ENCODE measurements at regions not wholly inside any gene's neighbourhood (a gene's known extent, or its start where the extent isn't known, plus 50 kb on each side); places are given as distances from the start of the nearest gene placed in this dataset.

DNA sequence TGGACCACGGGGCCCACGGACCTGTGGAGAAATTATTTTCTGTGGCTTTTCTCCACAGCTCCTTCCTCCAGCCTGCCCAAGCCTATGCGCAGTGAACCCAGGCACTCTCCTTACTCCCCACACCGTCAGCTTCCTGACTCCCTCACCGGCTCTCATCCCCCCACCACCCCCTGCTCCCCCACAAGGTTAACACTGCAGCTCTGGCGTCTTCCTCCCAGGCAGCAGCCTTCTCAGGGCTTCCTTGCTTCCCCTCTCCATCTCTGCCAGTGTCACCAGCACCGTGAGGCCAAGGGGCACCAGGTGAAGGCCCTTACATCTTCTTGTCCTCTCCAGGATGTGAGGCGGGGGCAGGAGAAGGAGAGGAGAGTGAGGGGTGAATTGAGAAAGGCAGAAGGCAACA is 168.3 kb upstream of the TLE3 start:
- Mint-ChIP-seq H3K4me3 (no peak overlapping the region), H3K4me1 (ENCODE audit: low read depth) (peaks cover 68% of the 10 kb centered on the region), H3K27ac (no peak overlapping the region), H3K9me3 (no peaks in the 10 kb centered on the region), H3K27me3 (ENCODE audit: low read depth) (peaks cover 49% of the 10 kb centered on the region), H3K36me3 (ENCODE audit: insufficient read depth in 2 of 2) (peaks cover 0 to 2% of the 10 kb centered on the region in 2 donors)
- no peak for ATAC-seq (replicated peaks in 1 of 2)
- DNase-seq = no peak

DNA sequence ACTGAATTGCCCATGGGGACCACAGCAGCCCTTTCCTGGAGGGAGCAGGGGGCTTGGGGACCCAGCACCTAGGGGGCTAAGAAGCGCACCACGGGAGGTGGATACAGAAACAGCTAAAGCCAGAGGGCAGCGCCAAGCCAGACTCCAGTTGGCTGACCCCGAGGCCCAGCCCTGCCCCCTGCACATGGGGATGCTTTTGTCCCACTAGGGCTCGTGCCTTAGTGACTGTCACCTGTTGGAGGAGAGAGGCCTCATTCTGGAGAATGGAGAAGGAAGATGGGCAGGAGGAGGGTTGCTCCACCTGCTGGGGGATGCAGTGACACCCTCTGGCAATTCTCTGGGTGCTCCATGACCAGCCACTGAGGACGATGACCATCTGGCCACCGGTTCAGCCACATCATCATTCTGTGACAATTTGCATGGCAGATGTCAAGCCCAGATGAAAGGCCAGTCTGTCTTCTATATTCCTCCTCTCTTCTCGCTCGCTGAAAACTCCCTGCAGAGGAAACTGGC is 167.8 kb upstream of the TLE3 start:
- Mint-ChIP-seq H3K27ac (no peak overlapping the region), H3K4me1 (ENCODE audit: low read depth) (peaks cover 70% of the 10 kb centered on the region), H3K36me3 (ENCODE audit: insufficient read depth in 2 of 2) (peaks cover 0 to 2% of the 10 kb centered on the region in 2 donors), H3K27me3 (ENCODE audit: low read depth) (peaks cover 51% of the 10 kb centered on the region), H3K9me3 (no peaks in the 10 kb centered on the region), H3K4me3 (no peak overlapping the region)
- DNase-seq = no peak
- ATAC-seq (replicated peaks in 1 of 2) = no peak

DNA sequence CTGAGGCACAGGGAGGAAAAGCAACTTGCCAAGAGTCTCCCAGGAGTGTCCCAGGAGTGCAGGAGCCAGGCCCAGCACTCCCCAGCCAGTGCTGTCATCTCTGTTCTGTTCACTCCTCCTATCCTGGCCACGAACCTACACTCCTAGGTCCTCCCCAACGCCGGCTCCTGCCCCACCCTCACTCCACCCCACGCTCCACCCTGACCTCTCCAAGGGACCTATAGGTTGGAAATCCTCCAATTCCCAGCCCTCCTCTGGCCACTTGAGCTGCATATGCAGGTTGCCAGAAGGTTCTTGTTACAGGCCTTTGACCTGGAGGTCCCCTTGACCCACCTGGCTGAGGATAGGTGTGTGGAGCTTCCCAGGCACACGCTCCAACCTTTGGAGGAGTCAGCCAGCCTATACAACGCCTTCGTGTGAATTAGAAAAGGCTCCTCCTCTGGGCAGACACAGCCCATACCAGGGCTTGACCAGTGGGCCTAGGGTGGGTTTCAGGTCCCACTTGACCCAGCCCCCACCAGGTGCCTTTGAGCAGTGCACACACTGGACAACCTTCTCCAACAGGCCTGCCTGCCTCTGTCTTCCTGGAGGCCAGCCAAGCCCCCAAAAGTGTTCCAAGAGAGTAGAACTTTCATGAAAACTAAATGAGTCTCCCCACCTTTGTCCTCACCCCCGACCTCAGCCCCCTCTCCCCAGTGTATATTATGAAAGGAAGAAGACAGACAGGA is 167.2 kb upstream of the TLE3 start:
- no peak for ATAC-seq (replicated peaks in 1 of 2)
- H3K27me3 Mint-ChIP-seq (ENCODE audit: low read depth) = peaks cover 50% of the 10 kb centered on the region
- DNase-seq = no peak
- H3K4me3 Mint-ChIP-seq = no peak overlapping the region
- H3K27ac Mint-ChIP-seq = no peak overlapping the region
- peaks cover 72% of the 10 kb centered on the region for H3K4me1 Mint-ChIP-seq (ENCODE audit: low read depth)
- peaks cover 0 to 2% of the 10 kb centered on the region in 2 donors for H3K36me3 Mint-ChIP-seq (ENCODE audit: insufficient read depth in 2 of 2)
- H3K9me3 Mint-ChIP-seq = no peaks in the 10 kb centered on the region

DNA sequence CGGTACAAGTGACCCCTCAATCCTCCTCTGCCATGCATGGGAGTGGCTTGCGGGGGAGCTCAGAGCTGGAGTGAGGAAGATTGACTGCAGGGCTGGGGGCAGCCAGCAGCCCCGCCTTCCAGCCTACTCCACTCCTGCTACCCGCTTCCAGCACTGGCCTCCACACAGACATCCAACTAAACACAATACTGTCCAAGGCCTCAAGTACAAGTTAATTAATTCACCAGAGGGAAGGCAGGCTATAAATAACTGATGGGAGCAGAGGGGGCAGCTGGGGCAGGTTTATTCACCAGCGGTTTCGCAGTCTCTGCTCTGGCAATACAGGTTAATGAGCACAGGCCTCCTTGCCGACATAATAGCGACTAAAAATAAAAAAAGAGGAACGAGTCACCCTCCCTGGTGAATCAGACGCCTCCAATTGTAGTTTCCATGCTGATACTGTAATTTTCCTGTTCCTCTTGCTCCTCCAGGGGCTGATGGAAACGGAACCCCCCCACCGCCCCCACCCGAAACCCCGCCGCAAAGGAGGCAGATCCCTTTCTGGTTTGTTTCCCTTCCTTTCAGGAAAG is 166.4 kb upstream of the TLE3 start:
- peaks cover 73% of the 10 kb centered on the region for H3K4me1 Mint-ChIP-seq (ENCODE audit: low read depth)
- peaks cover 44% of the 10 kb centered on the region for H3K27me3 Mint-ChIP-seq (ENCODE audit: low read depth)
- DNase-seq (no peak), ATAC-seq (replicated peaks in 1 of 2) (no peak)
- peaks cover 0 to 2% of the 10 kb centered on the region in 2 donors for H3K36me3 Mint-ChIP-seq (ENCODE audit: insufficient read depth in 2 of 2)
- no peaks in the 10 kb centered on the region for H3K9me3 Mint-ChIP-seq
- H3K27ac Mint-ChIP-seq = no peak overlapping the region
- H3K4me3 Mint-ChIP-seq = no peak overlapping the region

DNA sequence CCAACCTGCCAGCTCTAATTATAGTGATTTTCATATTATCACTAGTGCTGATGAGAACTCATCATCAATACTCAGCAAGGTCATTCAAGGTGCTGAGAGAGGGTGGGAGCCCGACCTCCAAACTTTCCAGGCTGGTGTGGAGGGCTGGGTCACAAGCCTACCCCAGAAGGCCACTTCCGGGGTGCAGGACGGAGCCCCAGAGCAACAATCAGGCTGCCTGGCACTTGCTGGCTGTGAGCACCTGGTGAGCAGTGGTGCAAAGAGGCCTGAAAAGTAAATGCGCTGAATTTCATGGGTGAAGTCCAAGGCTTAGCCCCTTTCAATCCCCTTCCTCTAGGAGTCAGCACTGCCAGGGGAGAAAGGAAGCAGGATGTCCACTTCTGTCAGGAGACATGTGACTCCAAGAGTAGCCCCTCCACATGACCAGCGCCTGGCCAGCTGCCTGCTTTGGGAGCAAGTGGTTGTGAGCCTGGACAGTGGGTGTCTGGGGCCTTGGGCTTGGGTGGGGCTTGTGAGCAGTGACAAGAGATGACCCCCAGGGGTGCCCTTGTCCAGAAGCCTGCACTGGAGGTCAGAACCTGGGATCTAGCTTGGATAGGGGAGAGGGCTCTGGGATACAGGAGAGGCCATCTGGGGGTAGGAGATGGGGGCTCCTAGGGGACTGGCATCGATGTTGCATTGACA is 165.0 kb upstream of the TLE3 start:
- H3K4me3 Mint-ChIP-seq = no peak overlapping the region
- DNase-seq = no peak
- H3K27me3 Mint-ChIP-seq (ENCODE audit: low read depth) = peaks cover 33% of the 10 kb centered on the region
- no peaks in the 10 kb centered on the region for H3K9me3 Mint-ChIP-seq
- peaks cover 73% of the 10 kb centered on the region for H3K4me1 Mint-ChIP-seq (ENCODE audit: low read depth)
- ATAC-seq (replicated peaks in 1 of 2) = no peak
- H3K27ac Mint-ChIP-seq = no peak overlapping the region
- no peaks in the 10 kb centered on the region for H3K36me3 Mint-ChIP-seq (ENCODE audit: insufficient read depth in 2 of 2)

DNA sequence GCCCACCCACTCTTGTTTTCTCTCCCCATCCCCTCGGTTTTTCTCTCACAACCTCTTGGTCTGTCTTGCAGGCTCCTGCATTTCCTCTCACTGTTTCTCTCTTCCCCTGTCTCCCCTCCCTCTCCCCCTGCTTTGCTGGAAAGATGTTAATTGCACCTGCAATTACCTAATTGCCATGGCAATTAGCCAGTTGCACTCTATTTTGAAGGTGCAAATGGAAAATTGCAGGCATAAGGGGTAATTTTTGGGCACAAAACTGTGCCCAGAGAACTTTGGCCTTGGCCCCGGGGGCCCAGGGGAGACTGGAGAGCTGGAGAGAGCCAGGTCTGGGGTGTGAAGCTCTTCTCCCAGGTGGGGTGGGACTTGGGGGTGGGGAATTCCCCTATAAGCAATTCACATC is 164.5 kb upstream of the TLE3 start:
- DNase-seq (no peak), ATAC-seq (replicated peaks in 1 of 2) (no peak)
- Mint-ChIP-seq H3K27me3 (ENCODE audit: low read depth) (peaks cover 27% of the 10 kb centered on the region), H3K27ac (no peak overlapping the region), H3K9me3 (no peaks in the 10 kb centered on the region), H3K4me1 (ENCODE audit: low read depth) (peaks cover 74% of the 10 kb centered on the region), H3K36me3 (ENCODE audit: insufficient read depth in 2 of 2) (no peaks in the 10 kb centered on the region), H3K4me3 (no peak overlapping the region)

DNA sequence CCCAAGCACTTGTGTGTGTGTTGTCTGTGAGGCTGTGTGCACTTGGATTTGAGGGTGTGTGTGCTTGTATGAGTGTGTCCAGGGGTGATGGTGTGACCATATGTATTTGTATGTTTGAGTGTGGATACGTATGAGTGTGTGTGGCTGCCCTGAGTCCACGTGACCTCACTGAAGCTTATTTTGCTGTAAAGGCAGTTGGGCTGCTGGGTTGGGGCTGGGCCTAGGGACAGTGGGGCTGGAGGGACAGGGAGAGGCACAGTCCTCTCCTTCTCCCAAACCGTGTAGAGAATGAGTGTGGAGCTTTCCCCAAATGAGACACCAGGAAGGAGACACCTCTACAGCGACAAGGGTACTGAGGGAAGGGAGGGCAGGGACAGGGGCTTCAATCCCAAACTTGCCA is 163.4 kb upstream of the TLE3 start:
- H3K27ac Mint-ChIP-seq = no peak overlapping the region
- H3K27me3 Mint-ChIP-seq (ENCODE audit: low read depth) = peaks cover 24% of the 10 kb centered on the region
- no peak overlapping the region for H3K4me3 Mint-ChIP-seq
- H3K4me1 Mint-ChIP-seq (ENCODE audit: low read depth) = peaks cover 64% of the 10 kb centered on the region
- no peak for DNase-seq
- H3K36me3 Mint-ChIP-seq (ENCODE audit: insufficient read depth in 2 of 2) = no peaks in the 10 kb centered on the region
- ATAC-seq (replicated peaks in 1 of 2) = no peak
- no peaks in the 10 kb centered on the region for H3K9me3 Mint-ChIP-seq

DNA sequence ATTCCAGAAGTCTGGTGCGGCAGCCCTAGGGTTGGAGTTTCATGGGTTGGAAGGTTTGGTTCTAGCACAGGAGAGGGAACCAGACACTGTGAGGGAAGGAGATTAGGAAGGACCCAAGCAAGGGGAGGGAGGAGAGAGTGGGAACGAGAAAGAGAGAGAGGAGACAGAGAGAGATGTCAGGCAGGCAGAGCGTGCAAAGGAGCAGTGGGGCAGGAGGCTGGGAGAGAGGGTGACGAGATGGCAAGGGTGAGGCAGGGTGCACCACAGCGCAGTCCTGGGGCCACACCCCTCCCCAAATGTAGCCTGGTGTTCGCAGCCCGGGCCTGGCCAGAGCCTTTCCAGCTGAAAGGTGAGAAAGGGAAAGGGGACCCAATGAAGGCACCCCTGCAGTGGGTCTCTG is 162.9 kb upstream of the TLE3 start:
- no peaks in the 10 kb centered on the region for H3K36me3 Mint-ChIP-seq (ENCODE audit: insufficient read depth in 2 of 2)
- peaks cover 59% of the 10 kb centered on the region for H3K4me1 Mint-ChIP-seq (ENCODE audit: low read depth)
- peaks cover 21% of the 10 kb centered on the region for H3K27me3 Mint-ChIP-seq (ENCODE audit: low read depth)
- no peak overlapping the region for H3K4me3 Mint-ChIP-seq
- no peak overlapping the region for H3K27ac Mint-ChIP-seq
- no peaks in the 10 kb centered on the region for H3K9me3 Mint-ChIP-seq
- ATAC-seq (replicated peaks in 1 of 2) (no peak), DNase-seq (no peak)

DNA sequence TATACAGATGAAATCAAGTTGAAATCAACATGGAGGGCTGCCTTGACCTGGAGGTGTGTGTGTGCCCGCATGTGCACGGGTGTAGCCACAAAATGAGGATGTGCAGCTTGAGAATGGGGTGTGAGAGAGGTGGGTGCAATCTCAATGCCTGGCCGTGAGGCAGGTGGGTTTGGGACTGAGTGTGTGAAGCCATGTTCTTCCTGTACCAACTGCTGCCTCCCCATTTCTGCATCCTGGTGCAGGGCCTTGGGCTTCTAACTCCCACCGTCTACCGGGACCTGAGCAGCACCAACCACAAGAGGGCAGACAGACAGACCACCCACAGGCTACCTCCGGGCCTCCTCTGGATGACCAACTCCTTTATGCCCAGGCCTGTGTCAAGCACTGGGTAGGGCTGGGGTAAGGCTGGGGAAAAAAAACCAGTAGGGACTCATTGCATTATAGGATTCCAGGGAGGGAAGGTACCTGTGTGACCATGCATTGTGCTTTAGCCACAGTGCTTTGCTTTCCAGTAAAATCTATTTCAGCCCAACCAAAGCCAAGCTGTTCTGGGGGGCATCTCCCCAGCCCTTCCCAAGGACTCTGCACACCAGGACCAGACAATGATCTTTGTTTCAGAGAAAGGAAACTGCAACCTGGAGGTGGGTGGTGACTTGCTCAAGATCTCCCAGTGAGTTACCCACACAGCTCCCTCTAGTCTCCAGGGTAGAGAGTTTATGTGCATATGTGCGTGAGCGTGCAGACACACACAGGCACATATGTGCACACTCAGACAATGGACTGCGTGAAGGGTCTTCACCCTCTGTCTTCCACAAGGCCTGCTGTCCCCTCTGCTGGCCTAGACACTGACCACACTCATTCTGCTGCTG is 162.2 kb upstream of the TLE3 start:
- peak overlapping the region; percentile 50 to 74 for H3K4me3 Mint-ChIP-seq
- H3K27ac Mint-ChIP-seq = no peak overlapping the region
- peaks cover 55% of the 10 kb centered on the region for H3K4me1 Mint-ChIP-seq (ENCODE audit: low read depth)
- DNase-seq = peak in 1 of 2 donors; percentile 25
- H3K27me3 Mint-ChIP-seq (ENCODE audit: low read depth) = peaks cover 16% of the 10 kb centered on the region
- peak; percentile 16 to 23 for ATAC-seq (replicated peaks in 1 of 2)
- H3K9me3 Mint-ChIP-seq = no peaks in the 10 kb centered on the region
- no peaks in the 10 kb centered on the region for H3K36me3 Mint-ChIP-seq (ENCODE audit: insufficient read depth in 2 of 2)

DNA sequence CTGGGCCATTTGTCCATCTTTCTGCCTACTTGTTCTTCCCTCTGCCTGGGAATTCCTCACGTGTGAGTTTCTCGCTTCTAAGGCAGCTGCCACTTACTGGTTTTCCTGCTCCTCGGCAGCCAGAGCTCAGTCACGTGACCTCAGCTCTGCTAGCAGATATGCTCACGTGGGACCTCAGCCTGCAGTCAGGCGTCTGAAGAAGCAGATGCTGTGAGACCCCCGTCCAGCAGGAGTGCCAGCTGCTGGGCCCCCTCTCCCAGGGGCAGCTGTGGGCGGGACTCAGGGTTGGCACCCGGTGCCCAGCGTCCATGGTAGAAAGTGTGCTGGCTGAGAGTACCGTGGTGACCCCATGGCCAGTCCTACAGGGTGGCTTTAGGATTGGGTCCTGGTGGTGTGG is 161.3 kb upstream of the TLE3 start:
- H3K4me3 Mint-ChIP-seq = peak overlapping the region; percentile 50 to 74
- no peak overlapping the region for H3K27ac Mint-ChIP-seq
- no peaks in the 10 kb centered on the region for H3K36me3 Mint-ChIP-seq (ENCODE audit: insufficient read depth in 2 of 2)
- ATAC-seq (replicated peaks in 1 of 2) (peak in 1 of 2 donors; percentile 6), DNase-seq (no peak)
- no peaks in the 10 kb centered on the region for H3K9me3 Mint-ChIP-seq
- H3K4me1 Mint-ChIP-seq (ENCODE audit: low read depth) = peaks cover 53% of the 10 kb centered on the region
- H3K27me3 Mint-ChIP-seq (ENCODE audit: low read depth) = peaks cover 16% of the 10 kb centered on the region

DNA sequence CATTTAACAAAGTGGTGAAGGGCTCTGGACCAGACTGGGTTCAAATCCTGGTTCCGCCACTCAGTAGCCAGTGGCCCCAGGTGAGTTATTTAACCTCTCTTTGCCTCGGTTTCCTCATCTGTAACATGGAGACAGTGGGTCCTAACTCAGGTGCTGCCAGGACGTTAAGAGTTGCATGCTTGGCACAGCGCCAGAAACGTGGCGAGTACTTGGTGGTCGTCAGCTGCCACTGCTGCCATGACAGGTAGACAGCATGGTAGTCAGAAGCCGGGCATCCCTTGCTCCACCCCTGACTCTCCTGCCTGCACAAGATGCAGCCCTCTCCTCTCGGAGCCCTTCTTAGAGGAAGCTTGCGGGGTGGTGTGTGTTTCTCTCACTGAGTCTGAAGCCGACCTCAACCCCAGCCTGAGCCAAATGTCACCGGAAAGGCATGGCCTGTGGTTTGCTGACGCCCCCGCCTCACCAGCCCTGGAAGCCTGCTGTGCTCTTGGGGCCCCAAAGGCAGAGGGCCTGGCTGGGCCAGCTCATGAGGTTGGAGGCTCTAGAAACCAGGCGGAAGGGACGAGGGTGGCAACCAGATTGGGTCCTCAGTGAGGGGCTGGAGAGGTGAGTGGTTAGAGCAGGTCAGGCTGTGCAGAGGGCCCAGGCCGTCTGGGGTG is 160.8 kb upstream of the TLE3 start:
- peaks cover 47% of the 10 kb centered on the region for H3K4me1 Mint-ChIP-seq (ENCODE audit: low read depth)
- H3K4me3 Mint-ChIP-seq = peak overlapping the region; percentile 50 to 74
- no peak overlapping the region for H3K27ac Mint-ChIP-seq
- DNase-seq (peak; percentile 87 to 90), ATAC-seq (replicated peaks in 1 of 2) (peak; percentile 94 to 95)
- H3K9me3 Mint-ChIP-seq = no peaks in the 10 kb centered on the region
- H3K27me3 Mint-ChIP-seq (ENCODE audit: low read depth) = peaks cover 16% of the 10 kb centered on the region
- H3K36me3 Mint-ChIP-seq (ENCODE audit: insufficient read depth in 2 of 2) = no peaks in the 10 kb centered on the region

DNA sequence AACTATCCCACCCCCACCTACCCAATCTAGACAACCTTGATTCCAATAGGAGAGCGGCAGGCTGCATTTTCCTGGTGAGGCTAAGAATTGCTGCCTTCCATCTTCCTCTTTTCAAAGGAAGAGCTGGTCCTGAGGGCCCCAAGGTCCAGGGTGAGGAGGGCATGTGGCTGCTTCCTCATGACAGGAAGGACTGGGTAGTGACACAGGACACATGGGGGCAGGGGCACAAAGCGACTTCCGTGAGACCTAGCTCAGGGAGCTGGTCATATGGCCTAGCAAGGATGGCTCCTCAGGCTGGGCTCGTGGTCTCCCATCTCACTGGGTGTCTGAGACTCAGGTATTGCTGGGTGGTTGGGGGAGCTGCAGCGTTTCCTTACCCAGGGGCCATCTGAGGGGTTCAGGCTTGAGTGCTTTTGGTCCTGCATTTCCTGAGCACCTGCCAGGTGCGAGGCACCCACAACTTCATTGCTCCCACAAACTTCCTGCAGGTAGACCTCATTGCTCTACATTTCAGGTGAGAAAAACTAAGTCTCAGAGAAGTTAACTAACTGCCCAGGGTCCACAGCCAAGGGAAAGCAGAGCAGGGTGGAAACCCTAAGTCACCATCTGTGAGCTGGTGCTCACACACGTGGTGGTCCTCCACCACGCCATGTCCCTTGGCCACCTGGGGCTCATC is 160.0 kb upstream of the TLE3 start:
- Mint-ChIP-seq H3K4me3 (peak overlapping the region in 1 of 2 donors; percentile 12), H3K27ac (no peak overlapping the region), H3K27me3 (ENCODE audit: low read depth) (peaks cover 16% of the 10 kb centered on the region), H3K36me3 (ENCODE audit: insufficient read depth in 2 of 2) (no peaks in the 10 kb centered on the region), H3K9me3 (no peaks in the 10 kb centered on the region), H3K4me1 (ENCODE audit: low read depth) (peaks cover 44% of the 10 kb centered on the region)
- DNase-seq (no peak), ATAC-seq (replicated peaks in 1 of 2) (no peak)

All from activated T-cell treated with anti-CD3 and anti-CD28 coated beads, Interleukin-2, amount 50 U/mL, for 72 hours (primary cell).